Stimulated activated CD8-positive, alpha-beta memory T cell treated with anti-CD3 and anti-CD28 coated beads, Interleukin-7, amount 100 ng/mL, for 4 hours (primary cell): ENCODE measurements at regions not wholly inside any gene's neighbourhood (a gene's known extent, or its start where the extent isn't known, plus 50 kb on each side); places are given as distances from the start of the nearest gene placed in this dataset.

Source experiments
- DNase-seq, 2 donors: peaks; one replicate each; pipeline ENCODE4 v3.0.0-alpha.2; 2020; ENCODE audit warnings: low read depth in 2 of 2

GRCh38 chr5:73395256-73395655 lies 53.3 kb downstream of the FOXD1 start:
- DNase-seq, result no peak

GRCh38 chr5:73394610-73395009 lies 54.0 kb downstream of the FOXD1 start:
- DNase-seq, result no peak

- DNase-seq, result no peak
Observed at GRCh38 chr5:73393611-73394489, 54.7 kb downstream of the FOXD1 start.

- DNase-seq, result no peak
Observed at GRCh38 chr5:73392775-73393174, 55.8 kb downstream of the FOXD1 start.

GRCh38 chr5:73391441-73391881 lies 57.1 kb downstream of the FOXD1 start:
- DNase-seq, result no peak

- DNase-seq, result no peak
Observed at GRCh38 chr5:73390972-73391371, 57.6 kb downstream of the FOXD1 start.

GRCh38 chr5:73388740-73389139 lies 59.8 kb downstream of the FOXD1 start:
- no peak for DNase-seq

GRCh38 chr5:73388306-73388684 lies 60.3 kb downstream of the FOXD1 start:
- no peak for DNase-seq

- peak in 1 of 2 donors; percentile 12 for DNase-seq
Observed at GRCh38 chr5:73387601-73388305, 60.8 kb downstream of the FOXD1 start.

GRCh38 chr5:73387149-73387591 lies 61.4 kb downstream of the FOXD1 start:
- no peak for DNase-seq

- DNase-seq, result no peak
Observed at GRCh38 chr5:73384861-73385260, 63.7 kb downstream of the FOXD1 start.

- no peak for DNase-seq
Observed at GRCh38 chr5:73382401-73382740, 66.2 kb downstream of the FOXD1 start.

- DNase-seq, result no peak
Observed at GRCh38 chr5:73381590-73382400, 66.8 kb downstream of the FOXD1 start.

GRCh38 chr5:73380710-73381589 lies 67.6 kb downstream of the FOXD1 start:
- DNase-seq, result no peak

- DNase-seq, result no peak
Observed at GRCh38 chr5:73380041-73380440, 68.5 kb downstream of the FOXD1 start.

GRCh38 chr5:73379435-73379834 lies 69.1 kb downstream of the FOXD1 start:
- DNase-seq, result no peak

GRCh38 chr5:73378765-73379164 lies 69.8 kb downstream of the FOXD1 start:
- no peak for DNase-seq

- DNase-seq, result no peak
Observed at GRCh38 chr5:73378070-73378469, 70.5 kb downstream of the FOXD1 start.

- no peak for DNase-seq
Observed at GRCh38 chr5:73376618-73377170, 71.9 kb downstream of the FOXD1 start.

- no peak for DNase-seq
Observed at GRCh38 chr5:73375949-73376348, 72.6 kb downstream of the FOXD1 start.

- DNase-seq, result no peak
Observed at GRCh38 chr5:73375191-73375545, 73.4 kb downstream of the FOXD1 start.
